NCI-H1694 (cell line): ENCODE measurements at regions not wholly inside any gene's neighbourhood (a gene's known extent, or its start where the extent isn't known, plus 50 kb on each side); places are given as distances from the start of the nearest gene placed in this dataset.

Experiments used
- DNase-seq: peaks from one replicate; lab custom pipeline; 2025; lab: John Stamatoyannopoulos, UW

GRCh38 chr5:125560476-125561225, 814.2 kb upstream of the ZNF608 start:
- no peak for DNase-seq

GRCh38 chr5:125564317-125564975, 818.0 kb upstream of the ZNF608 start:
- DNase-seq: no peak

GRCh38 chr5:125574491-125575044, 828.1 kb upstream of the ZNF608 start:
- DNase-seq: no peak

- DNase-seq: peak; percentile 27
These were observed 828.9 kb upstream of the ZNF608 start for GRCh38 chr5:125575171-125575890.

- peak; percentile 86 for DNase-seq
These were observed 829.6 kb upstream of the ZNF608 start for GRCh38 chr5:125575891-125576505.

GRCh38 chr5:125576822-125577221, 830.4 kb upstream of the ZNF608 start:
- no peak for DNase-seq

GRCh38 chr5:125578551-125578950, 832.1 kb upstream of the ZNF608 start:
- no peak for DNase-seq

GRCh38 chr5:125579182-125579581, 832.7 kb upstream of the ZNF608 start:
- no peak for DNase-seq

- DNase-seq: no peak
These were observed 834.9 kb upstream of the ZNF608 start for GRCh38 chr5:125581311-125581710.

GRCh38 chr5:125582352-125582751, 835.9 kb upstream of the ZNF608 start:
- no peak for DNase-seq

GRCh38 chr5:125583321-125584139, 837.1 kb upstream of the ZNF608 start:
- DNase-seq: peak; percentile 78

- DNase-seq: no peak
These were observed 837.7 kb upstream of the ZNF608 start for GRCh38 chr5:125584140-125584520.

GRCh38 chr5:125587631-125588030, 835.6 kb upstream of the GRAMD2B start:
- DNase-seq: no peak

- no peak for DNase-seq
These were observed 830.4 kb upstream of the GRAMD2B start for GRCh38 chr5:125592856-125593255.

GRCh38 chr5:125595095-125595494, 828.1 kb upstream of the GRAMD2B start:
- DNase-seq: no peak

GRCh38 chr5:125595845-125596244, 827.4 kb upstream of the GRAMD2B start:
- DNase-seq: no peak

GRCh38 chr5:125597338-125597737, 825.9 kb upstream of the GRAMD2B start:
- no peak for DNase-seq

- no peak for DNase-seq
These were observed 822.6 kb upstream of the GRAMD2B start for GRCh38 chr5:125600559-125600958.

GRCh38 chr5:125602184-125602583, 821.0 kb upstream of the GRAMD2B start:
- no peak for DNase-seq

- no peak for DNase-seq
These were observed 819.9 kb upstream of the GRAMD2B start for GRCh38 chr5:125603321-125603720.

GRCh38 chr5:125604104-125604503, 819.1 kb upstream of the GRAMD2B start:
- no peak for DNase-seq
